K562 (cell line): ENCODE measurements at regions not wholly inside any gene's neighbourhood (a gene's known extent, or its start where the extent isn't known, plus 50 kb on each side); places are given as distances from the start of the nearest gene placed in this dataset.

ENCODE experiments used
- ARID2 ChIP-seq: fragments of 450-650 bp; IDR thresholded peaks from 2 replicates; pipeline ENCODE4 v1.6.1; 2017; ENCODE audit warnings: antibody characterized with exemption, mild to moderate bottlenecking
- GABPA ChIP-seq: fragments of 200-800 bp; sonication (Bioruptor generic); conservative IDR thresholded peaks from 2 replicates; pipeline ENCODE4 v1.6.1; 2016; ENCODE audit warnings: low read depth, missing genetic modification characterization, missing compliant biosample characterization
- HDAC1 ChIP-seq, 2 experiments: fragments of 450-650 bp; IDR thresholded peaks; 2 replicates each; pipeline ENCODE4 v1.6.1; 2016 to 2017; ENCODE audit warnings: inconsistent platforms in 1 of 2, mild to moderate bottlenecking in 1 of 2, moderate library complexity in 1 of 2
- MAFK ChIP-seq: IDR thresholded peaks from 2 replicates; pipeline ENCODE4 v1.6.1; 2011; ENCODE audit warnings: low read length, improper control_type of control experiment
- POLR3A ChIP-seq: IDR thresholded peaks from 2 replicates; pipeline ENCODE4 v1.6.1; 2011; ENCODE audit warnings: borderline replicate concordance, mild to moderate bottlenecking, moderate library complexity; ENCODE audit not compliant: insufficient read length, insufficient read depth; ENCODE audit errors: extremely low read depth
- USF2 ChIP-seq: sonication (generic); formaldehyde crosslinking; IDR thresholded peaks from 2 replicates; pipeline ENCODE4 v1.5.0; 2020; ENCODE audit warnings: missing genetic modification reagents

GRCh38 chrX:92213786-92214185 is 434.6 kb downstream of the PCDH11X start:
- TF ChIP-seq MAFK, result no peak
- TF ChIP-seq ARID2, result no peak
- no peak for TF ChIP-seq HDAC1 (IDR thresholded peaks at IDR 0.05)
- TF ChIP-seq POLR3A, result no peak
- TF ChIP-seq USF2 (CRISPR knock-in tag), result no peak
- no peak for TF ChIP-seq GABPA (tag)
